ENCODE measurements at regions not wholly inside any gene's neighbourhood (a gene's known extent, or its start where the extent isn't known, plus 50 kb on each side); places are given as distances from the start of the nearest gene placed in this dataset.

- DNase-seq = no peak
These were observed 803.5 kb downstream of the TLE1 start for GRCh38 chr9:80885894-80886293.

- DNase-seq = no peak
These were observed 805.3 kb downstream of the TLE1 start for GRCh38 chr9:80883826-80884579.

DNA sequence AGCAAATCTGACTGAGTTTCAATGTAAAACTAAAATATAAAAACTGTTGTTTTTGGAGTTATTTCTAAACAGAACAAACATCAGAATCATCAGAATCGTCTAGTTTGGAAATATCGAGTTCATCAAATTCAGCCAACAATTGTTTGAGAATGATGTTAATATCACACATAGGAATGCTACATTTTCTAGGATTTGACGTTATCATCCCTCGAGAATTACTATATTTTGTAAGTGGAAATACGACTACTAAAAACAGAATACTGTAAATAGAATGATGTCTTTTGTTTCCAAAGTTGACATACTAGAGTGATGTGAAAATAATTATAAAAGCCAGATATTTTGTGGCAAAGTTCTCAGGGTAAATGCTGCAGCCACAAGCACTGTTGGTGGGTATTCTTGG, 805.9 kb downstream of the TLE1 start:
- DNase-seq = no peak

DNA sequence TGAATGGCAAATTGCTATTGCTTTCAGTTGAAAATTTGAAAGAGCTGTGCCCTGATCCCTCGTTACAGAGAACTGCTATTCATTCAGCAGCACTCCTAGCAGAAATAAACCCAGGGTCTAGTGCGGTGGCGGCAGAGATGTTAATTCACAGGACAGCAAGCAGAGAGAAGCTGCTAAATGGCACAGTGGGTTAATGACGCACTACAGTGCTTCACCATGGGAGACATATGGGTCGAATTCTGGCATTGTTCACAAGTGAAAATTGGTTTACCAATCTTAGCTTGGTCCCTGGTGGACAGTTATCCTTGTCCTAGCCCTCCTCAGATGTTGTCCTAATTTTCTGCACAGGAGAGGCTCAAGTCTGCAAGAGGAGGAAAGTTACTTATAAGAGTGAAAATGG, 807.4 kb downstream of the TLE1 start:
- no peak for DNase-seq

DNA sequence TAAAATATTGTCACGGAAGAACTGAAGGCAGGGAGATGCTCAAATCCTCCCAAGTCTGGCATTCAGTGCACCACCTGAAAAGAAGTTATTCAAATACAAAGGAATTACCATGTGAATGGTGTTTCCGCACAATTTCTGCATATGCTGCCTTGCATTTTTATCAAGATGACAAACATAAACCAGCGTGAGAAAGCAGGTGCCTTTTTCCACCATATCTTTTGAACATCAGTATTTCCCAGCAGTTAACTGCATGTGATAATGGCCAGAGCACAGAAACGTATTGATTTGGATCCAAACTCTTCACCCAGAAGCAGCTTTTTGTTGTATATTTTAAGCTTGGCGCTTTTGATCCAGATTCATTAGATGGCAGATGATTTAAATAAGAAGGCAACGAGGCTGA, 808.0 kb downstream of the TLE1 start:
- DNase-seq = no peak

- DNase-seq = no peak
These were observed 810.8 kb downstream of the TLE1 start for GRCh38 chr9:80878556-80878955.

- DNase-seq = no peak
These were observed 813.4 kb downstream of the TLE1 start for GRCh38 chr9:80875947-80876346.

DNA sequence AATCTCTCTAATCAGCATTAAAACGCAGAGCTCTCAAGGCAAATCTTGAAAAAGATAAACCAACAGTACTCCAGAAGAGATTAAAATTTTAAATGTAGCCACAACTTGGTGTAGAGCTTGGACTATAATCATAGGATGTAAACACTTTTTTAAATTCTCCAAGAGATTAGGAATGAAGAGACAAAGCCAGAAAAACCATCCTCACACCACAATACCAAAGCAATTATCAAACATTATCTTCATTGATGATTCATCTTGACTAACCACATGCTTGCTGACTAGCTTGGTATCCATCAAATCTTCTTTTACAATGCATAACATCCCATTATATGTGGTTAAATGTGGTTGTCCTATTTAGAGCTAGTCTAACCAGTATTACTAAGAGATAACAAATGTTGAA, 815.1 kb downstream of the TLE1 start:
- DNase-seq = no peak

GRCh38 chr9:80873861-80874260, 815.5 kb downstream of the TLE1 start:
- no peak for DNase-seq

DNA sequence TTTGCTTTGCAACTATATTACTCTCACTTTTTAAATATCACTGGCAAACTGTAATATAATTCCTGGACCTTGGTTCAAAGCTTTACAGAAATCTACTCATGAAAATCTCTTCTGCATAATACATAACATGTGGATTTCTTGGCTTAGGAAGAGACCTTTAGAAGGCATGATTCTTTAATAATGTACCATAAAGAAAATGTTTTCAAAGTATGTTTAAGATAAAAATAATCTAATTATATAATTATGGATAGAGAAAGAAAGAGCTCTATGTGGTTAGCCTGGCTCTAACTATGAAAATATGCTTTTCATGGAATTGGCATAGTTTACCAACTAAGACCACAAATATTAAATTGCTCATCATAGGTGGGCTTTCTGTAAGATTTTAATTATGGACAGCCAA, 817.8 kb downstream of the TLE1 start:
- no peak for DNase-seq

- no peak for DNase-seq
These were observed 821.6 kb downstream of the TLE1 start for GRCh38 chr9:80867731-80868130.

DNA sequence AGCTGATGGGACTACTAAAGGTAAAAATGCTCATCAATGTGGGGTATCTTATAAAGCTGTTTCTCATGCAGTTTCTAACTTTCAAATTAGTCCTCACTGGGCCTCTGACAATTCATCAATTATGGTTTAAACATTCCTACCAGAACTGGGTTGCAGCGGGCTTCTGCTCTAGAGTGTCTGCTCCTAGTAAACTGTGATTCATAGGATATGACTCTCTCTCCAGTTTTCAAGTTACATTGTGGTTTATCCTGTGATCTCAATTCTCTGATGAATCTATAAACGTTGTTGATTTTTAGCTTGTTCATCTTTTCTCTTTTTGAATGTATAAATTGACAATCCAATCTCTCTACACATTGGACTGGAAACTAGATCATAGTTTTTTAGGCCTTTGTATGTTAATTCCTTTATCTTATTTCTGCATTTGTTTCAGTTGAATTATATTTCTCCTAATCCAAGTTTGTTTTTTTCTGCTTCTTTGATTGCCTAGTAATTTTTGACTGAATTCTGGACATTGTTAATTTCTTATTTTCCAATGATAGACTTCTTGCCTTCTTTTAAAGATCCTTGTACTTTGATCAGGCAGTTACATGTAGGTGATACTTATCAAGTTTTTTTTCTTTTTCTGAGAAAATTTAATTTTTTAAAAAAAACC, 822.6 kb downstream of the TLE1 start:
- no peak for DNase-seq

- no peak for DNase-seq
These were observed 823.2 kb downstream of the TLE1 start for GRCh38 chr9:80866121-80866520.

DNA sequence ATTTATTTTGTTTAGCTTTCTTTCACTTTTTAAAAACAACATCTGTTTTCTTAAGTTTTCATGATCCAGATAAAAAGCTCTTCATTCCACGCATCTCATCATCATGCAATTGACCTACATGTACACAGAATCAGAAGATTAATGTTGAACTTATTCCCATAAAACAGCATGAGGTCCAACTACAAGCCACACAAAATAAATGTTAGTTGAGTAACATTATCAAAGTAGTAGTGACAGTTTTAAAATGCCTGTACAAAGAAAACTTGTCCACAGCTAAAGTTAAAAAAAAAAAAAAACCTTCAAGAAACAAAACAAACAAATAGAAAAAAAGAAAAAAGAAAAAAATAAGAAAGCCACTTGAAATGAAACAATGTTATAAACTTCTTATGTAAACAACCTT, 846.3 kb downstream of the TLE1 start:
- DNase-seq = no peak

GRCh38 chr9:80842389-80842788, 847.0 kb downstream of the TLE1 start:
- no peak for DNase-seq

DNA sequence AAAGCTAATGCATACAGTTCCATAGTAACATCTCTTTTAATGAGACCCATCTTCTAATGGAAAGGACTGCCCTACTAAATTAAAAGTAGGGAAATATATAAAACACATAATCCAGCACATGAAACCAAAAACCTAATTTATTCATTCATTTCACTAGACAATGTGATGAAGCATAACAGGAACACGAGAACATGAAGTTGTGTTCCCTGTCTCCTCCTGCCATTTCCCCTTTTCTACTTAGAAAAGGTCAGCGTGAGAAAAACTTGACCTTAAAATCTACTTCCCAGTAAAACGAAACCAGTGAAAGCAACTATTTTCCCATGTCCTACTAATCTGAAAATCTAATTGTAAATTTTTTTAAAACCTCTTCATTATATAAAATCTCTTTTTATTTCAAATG, 847.5 kb downstream of the TLE1 start:
- no peak for DNase-seq

DNA sequence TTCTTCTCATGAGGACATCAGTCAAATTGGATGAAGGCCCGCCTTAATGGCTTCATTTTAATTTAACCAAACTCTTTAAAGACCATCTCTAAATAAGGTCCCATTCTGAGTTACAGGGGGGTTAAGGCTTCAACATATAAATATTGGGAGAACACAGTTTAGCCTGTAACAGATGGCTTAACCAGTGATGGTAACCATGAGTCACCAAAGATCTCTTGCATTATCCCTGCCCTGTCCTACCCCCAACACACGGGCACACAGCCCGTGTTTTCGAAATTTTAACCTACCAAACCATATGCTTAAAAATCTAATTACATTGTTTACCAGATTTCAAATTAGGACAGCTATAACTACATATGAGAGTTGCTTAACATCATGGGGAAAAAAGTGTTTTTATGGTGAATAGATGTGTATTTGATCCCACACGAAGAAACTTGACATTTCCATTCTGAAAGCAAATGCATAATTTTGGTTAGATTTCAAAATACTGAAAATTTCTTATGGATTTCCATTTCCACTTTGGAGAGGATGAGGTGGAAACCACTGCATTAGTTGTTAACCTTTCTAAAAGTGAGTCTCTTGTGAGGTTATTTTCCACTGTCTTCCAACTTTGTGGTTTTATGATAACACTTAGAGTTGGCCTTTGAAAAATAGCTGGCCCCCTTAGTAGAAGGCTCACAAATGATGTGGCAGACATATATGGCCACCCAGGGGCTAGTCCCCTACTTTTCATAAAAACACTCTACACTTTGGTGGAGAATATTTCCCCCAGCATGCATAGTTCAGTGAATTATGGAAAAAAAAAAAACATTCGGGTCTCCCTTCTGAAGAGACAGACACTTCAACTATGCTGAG, 849.3 kb downstream of the TLE1 start:
- no peak for DNase-seq

GRCh38 chr9:80836013-80836412, 853.3 kb downstream of the TLE1 start:
- no peak for DNase-seq

GRCh38 chr9:80831751-80832150, 857.6 kb downstream of the TLE1 start:
- DNase-seq = no peak

DNA sequence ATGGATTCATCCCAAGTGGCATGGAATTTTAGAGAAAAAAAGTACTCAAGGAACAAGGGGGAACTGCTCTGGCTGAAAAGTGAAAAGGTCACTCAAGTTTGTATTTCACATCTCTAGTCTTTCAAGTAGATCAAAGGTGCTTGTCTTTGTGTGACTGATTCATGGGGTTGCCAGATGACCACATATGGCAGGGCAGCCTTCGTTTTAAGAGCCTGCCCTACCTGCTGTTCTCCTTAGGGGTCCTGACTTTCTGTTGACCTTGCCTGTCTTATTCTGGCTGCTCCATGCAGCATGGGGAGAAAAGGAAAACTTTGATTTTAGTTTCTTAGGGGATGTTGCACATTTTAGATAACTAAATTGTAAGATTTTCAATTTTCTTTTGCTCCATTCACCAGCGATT, 877.7 kb downstream of the TLE1 start:
- no peak for DNase-seq

DNA sequence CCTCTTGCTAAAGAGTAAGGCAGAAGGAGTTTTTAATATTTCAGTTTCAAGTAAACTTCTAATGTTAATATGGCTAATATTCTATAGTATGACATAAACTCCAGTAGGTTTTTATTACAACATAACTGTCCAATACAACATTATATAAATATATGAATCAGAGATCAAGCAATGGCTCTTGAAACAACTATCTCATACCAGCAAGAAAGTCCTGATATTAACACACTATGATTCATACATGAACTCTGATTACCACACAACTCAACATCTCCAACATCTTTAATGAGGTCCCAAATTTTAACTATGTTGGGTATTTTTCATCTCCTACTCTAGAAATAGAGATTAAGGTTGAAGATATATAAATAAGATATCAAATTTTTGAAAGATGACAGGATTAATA, 878.3 kb downstream of the TLE1 start:
- DNase-seq = no peak

DNA sequence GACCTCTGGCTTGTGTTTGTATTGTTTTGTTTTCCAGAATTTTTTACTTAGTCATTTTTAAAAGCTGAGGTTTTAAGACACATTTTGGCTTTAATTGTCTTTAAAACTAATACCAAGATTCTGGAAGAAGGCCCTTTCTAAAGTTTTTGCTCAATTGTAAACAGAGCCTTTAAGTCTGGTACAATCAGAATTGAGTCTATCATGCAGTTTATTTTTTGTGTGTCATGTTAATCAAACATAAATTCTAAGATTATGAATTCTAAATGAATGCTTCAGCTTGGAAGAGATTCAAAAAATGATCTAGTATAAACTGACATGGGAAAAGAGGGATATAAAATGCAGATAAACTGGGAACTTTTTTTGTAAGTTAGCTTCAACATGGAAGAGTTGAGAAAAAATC, 882.7 kb downstream of the TLE1 start:
- no peak for DNase-seq

DNA sequence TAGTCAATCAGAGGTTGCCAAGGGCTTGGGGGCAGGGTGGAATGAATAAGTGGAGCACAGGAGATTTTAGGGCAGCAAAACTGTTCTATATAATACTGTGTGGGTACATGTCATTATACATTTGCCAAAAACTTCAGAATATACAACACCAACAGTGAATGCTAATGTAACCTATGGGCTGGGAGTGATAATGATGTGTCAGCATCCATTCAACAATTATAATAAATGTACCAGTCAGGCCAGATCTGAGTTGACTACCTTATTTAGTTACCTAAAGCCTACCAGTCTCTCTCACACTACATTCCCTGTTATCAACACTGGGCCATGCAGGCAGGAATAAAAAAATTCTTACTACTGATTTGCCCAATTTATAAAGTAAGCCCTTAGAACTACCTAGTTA, 884.5 kb downstream of the TLE1 start:
- DNase-seq = no peak
